IPS DF 6.9 (cell line): ENCODE measurements at regions not wholly inside any gene's neighbourhood (a gene's known extent, or its start where the extent isn't known, plus 50 kb on each side); places are given as distances from the start of the nearest gene placed in this dataset.
A peak's percentile ranks its signal among the peaks of the same experiment; 100 is the strongest.

Source experiments
- DNase-seq: peaks from one replicate; pipeline ENCODE4 v3.0.0-alpha.2; 2013; ENCODE audit warnings: low read depth, low spot score
- H3K27ac ChIP-seq: one replicate; pipeline ENCODE4 v1.5.1; 2013; ENCODE audit warnings: low read length, control low read depth
- H3K27me3 ChIP-seq: 2 replicates; pipeline ENCODE4 v1.6.1; 2013; ENCODE audit warnings: mild to moderate bottlenecking, low read length; ENCODE audit not compliant: control insufficient read depth, insufficient read depth
- H3K36me3 ChIP-seq: 2 replicates; pipeline ENCODE4 v1.6.1; 2013; ENCODE audit warnings: low read length; ENCODE audit not compliant: control insufficient read depth, insufficient read depth
- H3K4me1 ChIP-seq: 2 replicates; pipeline ENCODE4 v1.6.1; 2013; ENCODE audit warnings: low read length; ENCODE audit not compliant: control insufficient read depth, insufficient read depth
- H3K4me3 ChIP-seq: 2 replicates; pipeline ENCODE4 v1.5.1; 2013; ENCODE audit warnings: mild to moderate bottlenecking, low read length
- H3K9me3 ChIP-seq: 2 replicates; pipeline ENCODE4 v1.6.1; 2013; ENCODE audit warnings: low read length, inconsistent platforms; ENCODE audit not compliant: control insufficient read depth, insufficient read depth
- WGBS: extraction: QIAGEN DNeasy Blood & Tissue Kit; methylation state at CpG from one replicate; pipeline ENCODE4 v1.1.7; 2013; ENCODE audit warnings: mixed read lengths, missing lambda C conversion rate; ENCODE audit not compliant: insufficient read length, insufficient coverage; 5-methylcytosine and 5-hydroxymethylcytosine counted together

- WGBS, result no CpG with 5 or more reads among the region's 1 CpG
- Histone ChIP-seq H3K9me3 (no peaks in the 10 kb centered on the region), H3K27ac (no peak overlapping the region), H3K4me3 (no peak overlapping the region), H3K36me3 (no peaks in the 10 kb centered on the region), H3K4me1 (no peaks in the 10 kb centered on the region), H3K27me3 (no peaks in the 10 kb centered on the region)
- DNase-seq, result no peak
Measured at GRCh38 chrX:15926622-15927021, 72.0 kb upstream of the AP1S2 start.

- no peaks in the 10 kb centered on the region for H3K27me3 ChIP-seq
- H3K27ac ChIP-seq, result no peak overlapping the region
- WGBS, result no CpG with 5 or more reads among the region's 1 CpG
- no peak overlapping the region for H3K4me3 ChIP-seq
- H3K36me3 ChIP-seq, result no peaks in the 10 kb centered on the region
- H3K4me1 ChIP-seq, result no peaks in the 10 kb centered on the region
- no peaks in the 10 kb centered on the region for H3K9me3 ChIP-seq
- no peak for DNase-seq
Measured at GRCh38 chrX:15918003-15918402, 63.4 kb upstream of the AP1S2 start.

- Histone ChIP-seq H3K36me3 (no peaks in the 10 kb centered on the region), H3K27ac (no peak overlapping the region), H3K9me3 (no peaks in the 10 kb centered on the region), H3K4me3 (no peak overlapping the region), H3K4me1 (no peaks in the 10 kb centered on the region), H3K27me3 (no peaks in the 10 kb centered on the region)
- no peak for DNase-seq
- WGBS, result no CpG with 5 or more reads among the region's 4 CpGs
Measured at GRCh38 chrX:15916704-15917084, 62.1 kb upstream of the AP1S2 start.

GRCh38 chrX:15915959-15916703 lies 61.5 kb upstream of the AP1S2 start:
- Histone ChIP-seq H3K9me3 (no peaks in the 10 kb centered on the region), H3K27ac (no peak overlapping the region), H3K4me3 (no peak overlapping the region), H3K4me1 (no peaks in the 10 kb centered on the region), H3K27me3 (no peaks in the 10 kb centered on the region), H3K36me3 (no peaks in the 10 kb centered on the region)
- DNase-seq, result no peak
- WGBS, result no CpG with 5 or more reads among the region's 5 CpGs

DNA sequence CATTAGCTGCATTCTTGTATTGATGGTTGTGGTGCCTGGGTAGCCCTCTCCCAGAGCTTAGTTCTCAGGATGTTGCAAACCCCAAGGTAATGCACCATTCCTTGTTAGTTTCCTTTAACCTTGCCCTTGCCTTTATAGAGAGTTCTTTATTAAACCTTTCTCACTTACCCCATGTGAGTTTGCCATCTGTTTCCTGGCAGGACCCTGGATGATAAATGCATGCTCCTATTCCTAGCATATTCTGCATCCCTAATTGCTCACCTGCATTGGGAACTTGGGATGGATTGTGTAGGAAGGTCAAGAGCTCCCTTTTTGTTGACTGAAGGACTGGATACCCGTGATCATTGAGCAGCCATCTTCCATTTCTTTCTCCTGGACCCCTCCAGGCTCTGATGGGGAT lies 59.9 kb upstream of the AP1S2 start:
- Histone ChIP-seq H3K36me3 (no peaks in the 10 kb centered on the region), H3K27ac (no peak overlapping the region), H3K4me1 (no peaks in the 10 kb centered on the region), H3K9me3 (no peaks in the 10 kb centered on the region), H3K27me3 (no peaks in the 10 kb centered on the region), H3K4me3 (no peak overlapping the region)
- no peak for DNase-seq
- no CpG with 5 or more reads among the region's 1 CpG for WGBS

DNA sequence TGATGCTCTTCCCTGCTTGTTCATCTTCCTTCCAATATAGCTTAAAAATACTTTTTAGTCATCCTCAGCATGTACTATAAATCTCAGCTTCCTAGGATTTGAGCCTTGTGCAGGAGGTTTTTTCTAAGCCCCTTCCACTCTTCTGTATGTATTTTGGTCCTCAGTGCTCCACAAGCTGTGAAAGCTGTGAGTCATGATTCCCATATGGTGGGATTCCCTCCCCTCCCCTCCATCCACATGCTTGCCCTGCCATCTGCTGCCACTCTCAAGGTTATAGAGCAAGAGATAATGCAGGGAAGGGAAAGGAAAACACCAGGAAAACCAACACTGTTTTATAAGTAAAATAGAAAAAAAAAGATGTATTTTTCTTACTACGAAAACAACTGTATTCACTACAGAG lies 58.5 kb upstream of the AP1S2 start:
- H3K36me3 ChIP-seq, result no peaks in the 10 kb centered on the region
- no peaks in the 10 kb centered on the region for H3K27me3 ChIP-seq
- no peaks in the 10 kb centered on the region for H3K4me1 ChIP-seq
- H3K9me3 ChIP-seq, result no peaks in the 10 kb centered on the region
- H3K27ac ChIP-seq, result no peak overlapping the region
- no peak overlapping the region for H3K4me3 ChIP-seq
- WGBS, result no CpG with 5 or more reads among the region's 1 CpG
- no peak for DNase-seq

- Histone ChIP-seq H3K36me3 (no peaks in the 10 kb centered on the region), H3K9me3 (no peaks in the 10 kb centered on the region), H3K4me3 (no peak overlapping the region), H3K27ac (no peak overlapping the region), H3K27me3 (no peaks in the 10 kb centered on the region), H3K4me1 (no peaks in the 10 kb centered on the region)
- no CpG with 5 or more reads among the region's 4 CpGs for WGBS
- no peak for DNase-seq
Measured at GRCh38 chrX:15911734-15912550, 57.3 kb upstream of the AP1S2 start.

DNA sequence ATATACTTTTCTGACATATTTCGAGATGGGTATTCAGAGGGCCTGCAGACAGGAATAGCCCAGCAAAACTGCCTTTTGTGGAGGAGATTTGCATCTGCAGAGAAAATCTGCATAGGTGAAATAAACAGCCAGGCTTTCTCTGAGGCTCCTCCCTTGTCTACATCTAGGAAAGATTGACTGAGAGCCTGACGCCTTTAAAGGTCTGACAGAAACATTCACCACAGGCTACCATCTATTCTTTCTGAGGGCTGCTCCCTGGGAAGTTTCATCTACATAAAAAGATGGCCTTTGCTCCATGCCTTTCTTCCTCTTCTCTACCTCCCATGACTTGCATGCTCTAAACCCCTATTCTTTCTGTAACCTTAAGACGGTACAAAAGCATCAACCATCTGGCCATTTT lies 55.0 kb upstream of the AP1S2 start:
- Histone ChIP-seq H3K27me3 (no peaks in the 10 kb centered on the region), H3K4me3 (no peak overlapping the region), H3K9me3 (no peaks in the 10 kb centered on the region), H3K36me3 (no peaks in the 10 kb centered on the region), H3K27ac (no peak overlapping the region), H3K4me1 (no peaks in the 10 kb centered on the region)
- DNase-seq, result peak; percentile 35
- WGBS, result no CpG with 5 or more reads among the region's 3 CpGs

DNA sequence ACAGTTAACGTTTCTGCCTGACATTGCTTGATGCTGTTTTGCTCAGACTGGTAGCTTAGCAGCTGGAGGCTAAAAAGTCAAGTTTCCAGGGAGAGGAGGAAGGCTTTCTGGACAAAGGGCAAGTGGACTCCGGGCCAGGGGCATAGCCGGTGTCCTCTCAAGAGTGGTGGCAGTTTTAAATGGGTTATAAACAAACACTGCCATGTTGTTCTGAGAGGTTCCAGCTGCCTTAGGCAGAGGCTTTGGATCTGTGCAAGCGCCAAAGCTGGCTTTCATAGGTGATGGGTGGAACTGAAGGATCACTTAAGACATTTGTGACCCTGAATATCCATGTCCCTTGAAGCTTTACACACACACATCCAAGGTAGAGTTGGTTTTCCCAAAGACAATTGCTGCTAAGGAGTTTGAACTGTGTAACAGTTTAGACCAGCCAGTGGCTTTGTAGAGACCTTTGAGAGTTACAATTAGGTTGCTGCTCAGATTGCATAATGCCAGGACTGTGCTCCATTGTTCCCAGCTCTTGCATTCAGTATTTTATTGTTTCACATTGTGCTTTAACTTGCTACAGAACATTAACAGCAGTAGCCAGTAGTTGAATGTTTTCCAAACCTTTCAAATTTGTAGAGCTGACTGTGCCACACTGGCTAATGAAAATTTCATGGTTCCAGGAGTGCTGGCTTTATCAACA lies 54.1 kb upstream of the AP1S2 start:
- Histone ChIP-seq H3K36me3 (no peaks in the 10 kb centered on the region), H3K27me3 (no peaks in the 10 kb centered on the region), H3K4me3 (no peak overlapping the region), H3K9me3 (no peaks in the 10 kb centered on the region), H3K4me1 (no peaks in the 10 kb centered on the region), H3K27ac (no peak overlapping the region)
- DNase-seq, result no peak
- no CpG with 5 or more reads among the region's 4 CpGs for WGBS

DNA sequence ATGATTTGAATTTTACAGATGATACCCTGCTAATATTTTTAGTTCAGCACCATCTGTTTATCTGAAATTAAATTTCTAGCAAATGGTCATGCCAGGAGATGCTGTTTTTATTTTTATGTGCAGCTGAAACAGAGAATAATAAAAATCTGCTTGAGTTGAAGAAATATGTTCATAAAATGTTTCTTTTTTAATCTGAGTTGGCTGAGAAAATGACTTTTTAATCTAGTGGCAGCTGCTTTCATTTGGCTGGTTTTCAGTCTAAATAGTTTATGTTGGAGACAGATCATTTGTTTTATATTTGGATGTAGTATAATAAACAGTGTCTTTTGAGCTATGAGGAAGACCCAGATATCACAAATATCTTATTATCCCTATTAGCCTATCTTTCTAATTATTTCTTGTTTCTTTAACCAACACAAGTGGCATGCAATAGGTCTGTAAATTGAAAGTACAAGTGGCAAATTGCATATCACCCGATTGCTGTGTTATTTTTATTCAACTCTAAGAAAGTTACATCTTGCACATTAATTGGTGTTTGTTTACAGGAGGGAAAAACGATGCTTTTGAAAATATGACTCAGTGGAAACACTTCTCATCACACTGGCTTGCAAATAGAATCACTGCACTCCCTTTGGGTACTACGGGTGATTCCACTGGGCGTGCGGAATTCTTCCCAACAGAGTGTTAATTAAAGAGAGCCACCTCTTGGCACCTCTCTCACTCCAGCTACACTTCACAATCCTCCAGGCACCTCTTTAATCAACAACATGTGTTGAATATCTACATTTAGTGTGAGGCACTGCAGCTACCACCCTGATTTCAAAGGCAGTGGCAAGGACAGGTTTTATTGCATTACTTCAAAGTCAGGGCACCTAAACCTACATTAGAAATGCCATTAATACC lies 51.7 kb upstream of the AP1S2 start:
- WGBS, result no CpG with 5 or more reads among the region's 5 CpGs
- H3K4me1 ChIP-seq, result no peaks in the 10 kb centered on the region

More for the DNA sequence above, 51.7 kb upstream of the AP1S2 start:
- no peak overlapping the region for H3K27ac ChIP-seq
- no peak overlapping the region for H3K4me3 ChIP-seq
- DNase-seq, result no peak
- no peaks in the 10 kb centered on the region for H3K9me3 ChIP-seq
- no peaks in the 10 kb centered on the region for H3K36me3 ChIP-seq
- H3K27me3 ChIP-seq, result no peaks in the 10 kb centered on the region
